ENCODE measurements at regions not wholly inside any gene's neighbourhood (a gene's known extent, or its start where the extent isn't known, plus 50 kb on each side); places are given as distances from the start of the nearest gene placed in this dataset.
A peak's percentile ranks its signal among the peaks of the same experiment; 100 is the strongest.

GRCh38 chr20:60204601-60205000, 246.4 kb downstream of the CDH26 start:
- WGBS, 2 donors: 72 to 75% methylated on average over 4 of the region's 4 CpGs
- no peak for DNase-seq (ENCODE audit: low spot score in 2 of 2)
- intact Hi-C loops (cut with DNase I; ENCODE audit: low total_unique reads): loop anchor here (10.0 kb wide), 1 partner anchor 1680 kb away; no protein-coding TSS in a partner anchor
- TF ChIP-seq CTCF (IDR thresholded peaks at IDR 0.05) (no peak), POLR2A (IDR thresholded peaks at IDR 0.05) (no peak)
- H3K4me3 ChIP-seq (ENCODE audit: low read depth, poor library complexity, severe bottlenecking): no peak overlapping the region

- no peak overlapping the region for H3K4me3 ChIP-seq (ENCODE audit: low read depth, poor library complexity, severe bottlenecking)
These were observed 248.0 kb downstream of the CDH26 start for GRCh38 chr20:60206259-60206658.

GRCh38 chr20:60209048-60209447, 250.8 kb downstream of the CDH26 start:
- WGBS, 2 donors: 59 to 61% methylated on average over 4 of the region's 4 CpGs
- no peak for TF ChIP-seq POLR2A (IDR thresholded peaks at IDR 0.05)
- TF ChIP-seq CTCF (IDR thresholded peaks at IDR 0.05): no peak
- H3K4me3 ChIP-seq (ENCODE audit: low read depth, poor library complexity, severe bottlenecking): no peak overlapping the region
- intact Hi-C loops (cut with DNase I; ENCODE audit: low total_unique reads): loop anchor here (10.0 kb wide), 1 partner anchor 1676 kb away; no protein-coding TSS in a partner anchor
- DNase-seq (ENCODE audit: low spot score in 2 of 2): no peak

More at GRCh38 chr20:60206259-60206658, 248.0 kb downstream of the CDH26 start:
- TF ChIP-seq CTCF (IDR thresholded peaks at IDR 0.05): no peak
- no peak for TF ChIP-seq POLR2A (IDR thresholded peaks at IDR 0.05)
- 45 to 65% methylated on average over 3 of the region's 3 CpGs for WGBS, 2 donors
- no peak for DNase-seq (ENCODE audit: low spot score in 2 of 2)
- intact Hi-C loops (cut with DNase I; ENCODE audit: low total_unique reads): loop anchor here (10.0 kb wide), 1 partner anchor 1679 kb away; no protein-coding TSS in a partner anchor

- intact Hi-C loops (cut with DNase I; ENCODE audit: low total_unique reads): no loop called here
- TF ChIP-seq CTCF (IDR thresholded peaks at IDR 0.05) (peak in 1 of 3 donors; percentile 80), POLR2A (IDR thresholded peaks at IDR 0.05) (no peak)
- WGBS, 2 donors: 33 to 36% methylated on average over 25 of the region's 25 CpGs
- H3K4me3 ChIP-seq (ENCODE audit: low read depth, poor library complexity, severe bottlenecking): no peak overlapping the region
- peak; percentile 30 to 91 for DNase-seq (ENCODE audit: low spot score in 2 of 2)
These were observed 252.8 kb downstream of the CDH26 start for GRCh38 chr20:60210779-60211617.

- H3K4me3 ChIP-seq (ENCODE audit: low read depth, poor library complexity, severe bottlenecking): no peak overlapping the region
- no peak for TF ChIP-seq CTCF (IDR thresholded peaks at IDR 0.05)
- DNase-seq (ENCODE audit: low spot score in 2 of 2): no peak
- intact Hi-C loops (cut with DNase I; ENCODE audit: low total_unique reads): no loop called here
- WGBS, 2 donors: 88 to 90% methylated on average over 18 of the region's 18 CpGs
These were observed 253.6 kb downstream of the CDH26 start for GRCh38 chr20:60211618-60212463.

Measured in lower leg skin (tissue), 4 donors.